ENCODE measurements at regions not wholly inside any gene's neighbourhood (a gene's known extent, or its start where the extent isn't known, plus 50 kb on each side); places are given as distances from the start of the nearest gene placed in this dataset.

GRCh38 chr6:93086351-93086750 is 333.0 kb downstream of the EPHA7 start:
- ChIA-PET POLR2A (no interaction called here), CTCF (no interaction called here)
- no peaks in the 10 kb centered on the region for H3K4me1 ChIP-seq
- Mint-ChIP-seq H3K27ac (ENCODE audit: unreplicated experiment) (no peak overlapping the region), H3K4me1 (ENCODE audit: low read depth, unreplicated experiment) (no peaks in the 10 kb centered on the region), H3K9me3 (ENCODE audit: unreplicated experiment) (no peaks in the 10 kb centered on the region), H3K36me3 (ENCODE audit: insufficient read depth, unreplicated experiment) (no peaks in the 10 kb centered on the region), H3K4me3 (ENCODE audit: unreplicated experiment) (no peak overlapping the region), H3K27me3 (ENCODE audit: insufficient read depth, unreplicated experiment) (no peaks in the 10 kb centered on the region)
- H3K27me3 ChIP-seq (replicated peaks; ENCODE audit: control insufficient read depth, insufficient read depth, low read length), result no peaks in the 10 kb centered on the region
- no peak overlapping the region for H3K4me3 ChIP-seq (ENCODE audit: low read depth, low read length)
- DNase-seq, result no peak
- no TSS peak for BruUV-seq (replicated peaks)
- TF ChIP-seq, protein P1, sequence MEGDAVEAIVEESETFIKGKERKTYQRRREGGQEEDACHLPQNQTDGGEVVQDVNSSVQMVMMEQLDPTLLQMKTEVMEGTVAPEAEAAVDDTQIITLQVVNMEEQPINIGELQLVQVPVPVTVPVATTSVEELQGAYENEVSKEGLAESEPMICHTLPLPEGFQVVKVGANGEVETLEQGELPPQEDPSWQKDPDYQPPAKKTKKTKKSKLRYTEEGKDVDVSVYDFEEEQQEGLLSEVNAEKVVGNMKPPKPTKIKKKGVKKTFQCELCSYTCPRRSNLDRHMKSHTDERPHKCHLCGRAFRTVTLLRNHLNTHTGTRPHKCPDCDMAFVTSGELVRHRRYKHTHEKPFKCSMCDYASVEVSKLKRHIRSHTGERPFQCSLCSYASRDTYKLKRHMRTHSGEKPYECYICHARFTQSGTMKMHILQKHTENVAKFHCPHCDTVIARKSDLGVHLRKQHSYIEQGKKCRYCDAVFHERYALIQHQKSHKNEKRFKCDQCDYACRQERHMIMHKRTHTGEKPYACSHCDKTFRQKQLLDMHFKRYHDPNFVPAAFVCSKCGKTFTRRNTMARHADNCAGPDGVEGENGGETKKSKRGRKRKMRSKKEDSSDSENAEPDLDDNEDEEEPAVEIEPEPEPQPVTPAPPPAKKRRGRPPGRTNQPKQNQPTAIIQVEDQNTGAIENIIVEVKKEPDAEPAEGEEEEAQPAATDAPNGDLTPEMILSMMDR (IDR thresholded peaks at IDR 0.05; ENCODE audit: insufficient read depth in 1 of 2, low read depth in 1 of 2, low read length in 1 of 2, severe bottlenecking in 1 of 2, unreplicated experiment in 1 of 2), result no peak
- no peaks in the 10 kb centered on the region for H3K36me3 ChIP-seq (ENCODE audit: control insufficient read depth, insufficient read depth, low read length)
- intact Hi-C loops (cut with micrococcal nuclease; ENCODE audit: unreplicated experiment), result no loop called here
- H3K9me3 ChIP-seq, result no peaks in the 10 kb centered on the region; the same call in 1 of the 2 replicates

GRCh38 chr6:93083337-93084230 is 335.8 kb downstream of the EPHA7 start:
- Histone ChIP-seq H3K27me3 (replicated peaks; ENCODE audit: control insufficient read depth, insufficient read depth, low read length) (no peaks in the 10 kb centered on the region), H3K4me3 (ENCODE audit: low read depth, low read length) (no peak overlapping the region), H3K9me3 (no peaks in the 10 kb centered on the region), H3K4me1 (no peaks in the 10 kb centered on the region), H3K36me3 (ENCODE audit: control insufficient read depth, insufficient read depth, low read length) (no peaks in the 10 kb centered on the region)
- POLR2A ChIA-PET, result no interaction called here
- H3K36me3 Mint-ChIP-seq (ENCODE audit: insufficient read depth, unreplicated experiment), result no peaks in the 10 kb centered on the region
- no peak overlapping the region for H3K27ac Mint-ChIP-seq (ENCODE audit: unreplicated experiment)
- no peaks in the 10 kb centered on the region for H3K9me3 Mint-ChIP-seq (ENCODE audit: unreplicated experiment)
- no peak overlapping the region for H3K4me3 Mint-ChIP-seq (ENCODE audit: unreplicated experiment)
- BruUV-seq (replicated peaks), result no TSS peak
- intact Hi-C loops (cut with micrococcal nuclease; ENCODE audit: unreplicated experiment), result no loop called here
- no peaks in the 10 kb centered on the region for H3K27me3 Mint-ChIP-seq (ENCODE audit: insufficient read depth, unreplicated experiment)
- H3K4me1 Mint-ChIP-seq (ENCODE audit: low read depth, unreplicated experiment), result no peaks in the 10 kb centered on the region
- TF ChIP-seq, protein P1 (IDR thresholded peaks at IDR 0.05; ENCODE audit: insufficient read depth in 1 of 2, low read depth in 1 of 2, low read length in 1 of 2, severe bottlenecking in 1 of 2, unreplicated experiment in 1 of 2), result no peak
- CTCF ChIA-PET, result no interaction called here
- no peak for DNase-seq

- Mint-ChIP-seq H3K4me3 (ENCODE audit: unreplicated experiment) (no peak overlapping the region), H3K27ac (ENCODE audit: unreplicated experiment) (no peak overlapping the region), H3K4me1 (ENCODE audit: low read depth, unreplicated experiment) (no peaks in the 10 kb centered on the region), H3K36me3 (ENCODE audit: insufficient read depth, unreplicated experiment) (no peaks in the 10 kb centered on the region), H3K27me3 (ENCODE audit: insufficient read depth, unreplicated experiment) (no peaks in the 10 kb centered on the region), H3K9me3 (ENCODE audit: unreplicated experiment) (no peaks in the 10 kb centered on the region)
- no peak for DNase-seq
- Histone ChIP-seq H3K4me3 (ENCODE audit: low read depth, low read length) (no peak overlapping the region), H3K9me3 (no peaks in the 10 kb centered on the region), H3K27me3 (replicated peaks; ENCODE audit: control insufficient read depth, insufficient read depth, low read length) (no peaks in the 10 kb centered on the region), H3K4me1 (no peaks in the 10 kb centered on the region), H3K36me3 (ENCODE audit: control insufficient read depth, insufficient read depth, low read length) (no peaks in the 10 kb centered on the region)
- TF ChIP-seq, protein P1 (IDR thresholded peaks at IDR 0.05; ENCODE audit: insufficient read depth in 1 of 2, low read depth in 1 of 2, low read length in 1 of 2, severe bottlenecking in 1 of 2, unreplicated experiment in 1 of 2), result no peak
- BruUV-seq (replicated peaks), result no TSS peak
- intact Hi-C loops (cut with micrococcal nuclease; ENCODE audit: unreplicated experiment), result no loop called here
- CTCF ChIA-PET, result no interaction called here
- POLR2A ChIA-PET, result no interaction called here
These were observed 337.5 kb downstream of the EPHA7 start for GRCh38 chr6:93081901-93082300.

Data from Caco-2 (cell line).